ENCODE measurements at regions not wholly inside any gene's neighbourhood (a gene's known extent, or its start where the extent isn't known, plus 50 kb on each side); places are given as distances from the start of the nearest gene placed in this dataset.
"Not testable (repeated sequence)": the region's sequence is repeated elsewhere in the genome, so short reads cannot be mapped to it uniquely, and the experiment has no call there.

GRCh38 chr2:150135223-150135883, 352.1 kb downstream of the RND3 start:
- no peak for DNase-seq (ENCODE audit: low spot score)

GRCh38 chr2:150134223-150134857, 353.1 kb downstream of the RND3 start:
- no peak for DNase-seq (ENCODE audit: low spot score)

GRCh38 chr2:150133623-150134022, 353.8 kb downstream of the RND3 start:
- DNase-seq (ENCODE audit: low spot score) = no peak

GRCh38 chr2:150129921-150130575, 357.4 kb downstream of the RND3 start:
- DNase-seq (ENCODE audit: low spot score) = no peak

GRCh38 chr2:150127995-150128394, 359.5 kb downstream of the RND3 start:
- no peak for DNase-seq (ENCODE audit: low spot score)

- DNase-seq (ENCODE audit: low spot score) = no peak
Measured at GRCh38 chr2:150127346-150127990, 360.0 kb downstream of the RND3 start.

- DNase-seq (ENCODE audit: low spot score) = no peak
Measured at GRCh38 chr2:150126839-150127238, 360.6 kb downstream of the RND3 start.

- DNase-seq (ENCODE audit: low spot score) = no peak
Measured at GRCh38 chr2:150126143-150126740, 361.2 kb downstream of the RND3 start.

GRCh38 chr2:150125708-150126107, 361.8 kb downstream of the RND3 start:
- DNase-seq (ENCODE audit: low spot score) = no peak

- DNase-seq (ENCODE audit: low spot score) = no peak
Measured at GRCh38 chr2:150125188-150125587, 362.3 kb downstream of the RND3 start.

GRCh38 chr2:150124739-150125138, 362.7 kb downstream of the RND3 start:
- DNase-seq (ENCODE audit: low spot score) = no peak

GRCh38 chr2:150122871-150123613, 364.4 kb downstream of the RND3 start:
- no peak for DNase-seq (ENCODE audit: low spot score)

GRCh38 chr2:150122156-150122555, 365.3 kb downstream of the RND3 start:
- DNase-seq (ENCODE audit: low spot score) = no peak

- no peak for DNase-seq (ENCODE audit: low spot score)
Measured at GRCh38 chr2:150120326-150120955, 367.0 kb downstream of the RND3 start.

- no peak for DNase-seq (ENCODE audit: low spot score)
Measured at GRCh38 chr2:150119819-150120218, 367.6 kb downstream of the RND3 start.

GRCh38 chr2:150114089-150114488, 373.4 kb downstream of the RND3 start:
- DNase-seq (ENCODE audit: low spot score) = not testable (repeated sequence)

- DNase-seq (ENCODE audit: low spot score) = no peak
Measured at GRCh38 chr2:150110548-150110947, 376.9 kb downstream of the RND3 start.

- DNase-seq (ENCODE audit: low spot score) = no peak
Measured at GRCh38 chr2:150109912-150110311, 377.6 kb downstream of the RND3 start.

- no peak for DNase-seq (ENCODE audit: low spot score)
Measured at GRCh38 chr2:150109028-150109427, 378.4 kb downstream of the RND3 start.

- no peak for DNase-seq (ENCODE audit: low spot score)
Measured at GRCh38 chr2:150107816-150108215, 379.7 kb downstream of the RND3 start.

GRCh38 chr2:150107170-150107569, 380.3 kb downstream of the RND3 start:
- no peak for DNase-seq (ENCODE audit: low spot score)
